ENCODE measurements at regions not wholly inside any gene's neighbourhood (a gene's known extent, or its start where the extent isn't known, plus 50 kb on each side); places are given as distances from the start of the nearest gene placed in this dataset.

GRCh38 chr18:37673671-37674070 is 108.1 kb upstream of the CELF4 start:
- H3K27me3 ChIP-seq (ENCODE audit: control insufficient read depth, insufficient read depth, low read length) = no peaks in the 10 kb centered on the region
- no peaks in the 10 kb centered on the region for H3K36me3 ChIP-seq (ENCODE audit: control insufficient read depth, insufficient read depth, low read length)
- DNase-seq (ENCODE audit: low read depth) = no peak
- H3K4me3 ChIP-seq (ENCODE audit: low read depth, low read length) = no peak overlapping the region
- no peak for TF ChIP-seq CTCF (IDR thresholded peaks at IDR 0.05; ENCODE audit: insufficient read depth, low read length, poor library complexity, severe bottlenecking)

DNA sequence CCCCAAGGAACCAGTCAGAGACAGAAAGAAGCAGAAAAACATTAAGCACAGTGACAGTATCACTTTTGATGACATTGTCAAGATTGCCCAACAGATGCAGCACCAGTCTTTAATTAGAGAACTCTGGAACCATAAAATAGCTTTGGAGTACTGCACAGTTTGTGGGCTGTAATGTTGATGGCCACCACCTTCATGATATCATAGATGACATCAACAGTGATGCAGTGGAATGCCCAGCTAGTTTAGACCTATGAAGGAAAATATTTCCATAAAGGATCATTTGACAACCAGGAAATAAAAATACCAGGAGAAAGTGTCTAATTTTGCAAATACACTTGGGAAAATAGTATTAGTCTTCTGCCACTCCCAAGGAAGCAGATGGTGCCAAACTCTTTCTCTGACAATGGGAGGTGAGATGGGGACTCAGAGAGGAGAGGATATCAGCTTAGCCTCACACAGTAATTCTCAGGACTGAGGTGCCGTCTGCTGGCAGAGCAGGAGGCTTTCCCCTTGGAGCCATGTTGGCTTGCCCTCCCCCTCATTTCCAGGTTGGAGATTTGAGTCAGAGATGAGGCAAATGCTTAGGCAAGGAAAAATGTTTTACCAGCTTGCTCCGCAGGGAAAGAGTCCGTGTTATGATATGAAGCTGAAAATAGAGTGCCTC is 107.5 kb upstream of the CELF4 start:
- Histone ChIP-seq H3K36me3 (ENCODE audit: control insufficient read depth, insufficient read depth, low read length) (no peaks in the 10 kb centered on the region), H3K27me3 (ENCODE audit: control insufficient read depth, insufficient read depth, low read length) (no peaks in the 10 kb centered on the region), H3K4me3 (ENCODE audit: low read depth, low read length) (no peak overlapping the region)
- DNase-seq (ENCODE audit: low read depth) = no peak
- TF ChIP-seq CTCF (IDR thresholded peaks at IDR 0.05; ENCODE audit: insufficient read depth, low read length, poor library complexity, severe bottlenecking) = no peak

DNA sequence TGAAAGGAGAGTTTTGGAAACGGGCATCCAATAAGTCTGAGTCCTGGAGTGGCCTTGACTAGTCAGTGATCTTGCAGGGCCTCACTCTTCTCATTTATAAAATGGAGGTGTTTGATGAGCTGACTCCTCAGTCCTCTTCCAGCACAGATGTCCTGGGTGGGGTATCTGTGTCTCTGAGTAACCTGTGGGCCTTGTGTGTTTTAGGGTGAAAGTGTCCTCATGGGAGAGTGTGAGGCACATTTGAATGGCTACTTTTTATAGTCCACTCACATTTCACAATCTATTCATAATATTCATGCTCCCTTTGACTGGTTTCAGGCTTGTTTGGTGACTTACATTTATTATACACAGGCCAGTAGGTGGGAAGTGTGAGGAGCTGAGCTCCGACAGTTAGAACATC is 106.4 kb upstream of the CELF4 start:
- TF ChIP-seq CTCF (IDR thresholded peaks at IDR 0.05; ENCODE audit: insufficient read depth, low read length, poor library complexity, severe bottlenecking) = no peak

GRCh38 chr18:37671530-37671929 is 105.9 kb upstream of the CELF4 start:
- TF ChIP-seq CTCF (IDR thresholded peaks at IDR 0.05; ENCODE audit: insufficient read depth, low read length, poor library complexity, severe bottlenecking) = no peak

More for the DNA sequence above, 106.4 kb upstream of the CELF4 start:
- DNase-seq (ENCODE audit: low read depth) = no peak
- Histone ChIP-seq H3K27me3 (ENCODE audit: control insufficient read depth, insufficient read depth, low read length) (no peaks in the 10 kb centered on the region), H3K36me3 (ENCODE audit: control insufficient read depth, insufficient read depth, low read length) (no peaks in the 10 kb centered on the region), H3K4me3 (ENCODE audit: low read depth, low read length) (no peak overlapping the region)

GRCh38 chr18:37671119-37671518 is 105.5 kb upstream of the CELF4 start:
- Histone ChIP-seq H3K27me3 (ENCODE audit: control insufficient read depth, insufficient read depth, low read length) (no peaks in the 10 kb centered on the region), H3K4me3 (ENCODE audit: low read depth, low read length) (no peak overlapping the region), H3K36me3 (ENCODE audit: control insufficient read depth, insufficient read depth, low read length) (no peaks in the 10 kb centered on the region)
- DNase-seq (ENCODE audit: low read depth) = no peak
- TF ChIP-seq CTCF (IDR thresholded peaks at IDR 0.05; ENCODE audit: insufficient read depth, low read length, poor library complexity, severe bottlenecking) = no peak

More at GRCh38 chr18:37671530-37671929, 105.9 kb upstream of the CELF4 start:
- Histone ChIP-seq H3K4me3 (ENCODE audit: low read depth, low read length) (no peak overlapping the region), H3K27me3 (ENCODE audit: control insufficient read depth, insufficient read depth, low read length) (no peaks in the 10 kb centered on the region), H3K36me3 (ENCODE audit: control insufficient read depth, insufficient read depth, low read length) (no peaks in the 10 kb centered on the region)
- DNase-seq (ENCODE audit: low read depth) = no peak

GRCh38 chr18:37669991-37670534 is 104.5 kb upstream of the CELF4 start:
- Histone ChIP-seq H3K4me3 (ENCODE audit: low read depth, low read length) (no peak overlapping the region), H3K36me3 (ENCODE audit: control insufficient read depth, insufficient read depth, low read length) (no peaks in the 10 kb centered on the region), H3K27me3 (ENCODE audit: control insufficient read depth, insufficient read depth, low read length) (no peaks in the 10 kb centered on the region)
- no peak for TF ChIP-seq CTCF (IDR thresholded peaks at IDR 0.05; ENCODE audit: insufficient read depth, low read length, poor library complexity, severe bottlenecking)
- no peak for DNase-seq (ENCODE audit: low read depth)

Measured in kidney epithelial cell (primary cell).